ENCODE measurements at regions not wholly inside any gene's neighbourhood (a gene's known extent, or its start where the extent isn't known, plus 50 kb on each side); places are given as distances from the start of the nearest gene placed in this dataset.

DNA sequence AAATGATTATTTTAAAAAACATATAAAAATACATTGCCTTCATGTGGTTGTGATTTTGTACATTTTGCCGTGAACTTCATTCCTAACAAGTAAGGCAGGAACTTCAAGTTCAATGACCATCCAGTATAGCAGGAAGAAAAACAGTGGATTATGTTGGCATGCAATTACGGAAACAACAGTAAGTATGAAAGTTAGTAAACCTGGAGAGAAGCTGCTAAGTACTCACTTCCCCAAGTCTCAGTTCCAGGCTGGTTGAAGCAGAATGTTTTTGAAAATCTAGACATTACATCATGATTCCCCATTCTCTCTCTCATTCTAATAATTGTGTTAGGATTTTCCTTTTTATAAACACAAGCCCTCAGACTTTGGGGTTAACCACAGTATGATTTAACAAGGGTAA, 987.1 kb upstream of the KLHL29 start:
- ChIA-PET POLR2A (no interaction called here), CTCF (no interaction called here)
- H3K9me3 ChIP-seq: no peaks in the 10 kb centered on the region
- no peak for TF ChIP-seq NR3C1 (IDR thresholded peaks at IDR 0.05)
- TF ChIP-seq CHD2 (IDR thresholded peaks at IDR 0.05; ENCODE audit: low read length, partially characterized antibody): no peak
- TF ChIP-seq FOSB (CRISPR knock-in tag; IDR thresholded peaks at IDR 0.05): no peak
- TF ChIP-seq, protein P1, sequence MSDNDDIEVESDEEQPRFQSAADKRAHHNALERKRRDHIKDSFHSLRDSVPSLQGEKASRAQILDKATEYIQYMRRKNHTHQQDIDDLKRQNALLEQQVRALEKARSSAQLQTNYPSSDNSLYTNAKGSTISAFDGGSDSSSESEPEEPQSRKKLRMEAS (IDR thresholded peaks at IDR 0.05): no peak
- no peak for TF ChIP-seq POLR2A (IDR thresholded peaks at IDR 0.05; ENCODE audit: low read length)
- TF ChIP-seq SREBF2 (IDR thresholded peaks at IDR 0.05): no peak
- no peak for TF ChIP-seq MAZ (IDR thresholded peaks at IDR 0.05; ENCODE audit: borderline replicate concordance, low read depth, low read length)
- no peak for TF ChIP-seq PHF8 (IDR thresholded peaks at IDR 0.05; ENCODE audit: borderline replicate concordance, low read depth)
- TF ChIP-seq SMC3 (IDR thresholded peaks at IDR 0.05): no peak
- no peak for TF ChIP-seq ZC3H11A (IDR thresholded peaks at IDR 0.05)
- no peak for TF ChIP-seq HOXB13 (CRISPR knock-in tag; IDR thresholded peaks at IDR 0.05; ENCODE audit: low read depth)
- no peak for TF ChIP-seq NPAS2 (CRISPR knock-in tag; IDR thresholded peaks at IDR 0.05; ENCODE audit: borderline replicate concordance)
- no peak for TF ChIP-seq RARB (CRISPR knock-in tag; IDR thresholded peaks at IDR 0.05)
- no peak for TF ChIP-seq JUN (IDR thresholded peaks at IDR 0.05)
- TF ChIP-seq FOXS1 (CRISPR knock-in tag; IDR thresholded peaks at IDR 0.05): no peak
- TF ChIP-seq TFCP2L1 (CRISPR knock-in tag; IDR thresholded peaks at IDR 0.05): no peak
- no peak for TF ChIP-seq USF2 (IDR thresholded peaks at IDR 0.05)
- TF ChIP-seq KDM1A (IDR thresholded peaks at IDR 0.05; ENCODE audit: low read depth): no peak
- no peak for TF ChIP-seq PBX3 (IDR thresholded peaks at IDR 0.05)
- WGBS (ENCODE audit: missing lambda C conversion rate): 1% methylated on average over 2 of the region's 2 CpGs
- no peak for ATAC-seq
- H3K4me3 ChIP-seq: no peak overlapping the region
- no peak for DNase-seq (ENCODE audit: low read depth in 1 of 2, low spot score in 1 of 2)
- H3K27ac ChIP-seq: no peak overlapping the region
- no peaks in the 10 kb centered on the region for H3K4me1 ChIP-seq
- no peak for FAIRE-seq
- no peak overlapping the region for H3K4me2 ChIP-seq

- no peak for FAIRE-seq
- DNase-seq (ENCODE audit: low read depth in 1 of 2, low spot score in 1 of 2): no peak
- Histone ChIP-seq H3K4me1 (no peaks in the 10 kb centered on the region), H3K4me2 (no peak overlapping the region), H3K9me3 (no peaks in the 10 kb centered on the region), H3K27ac (no peak overlapping the region), H3K4me3 (no peak overlapping the region)
- ChIA-PET CTCF (no interaction called here), POLR2A (no interaction called here)
- ATAC-seq: no peak
- 17% methylated on average over 1 of the region's 1 CpG for WGBS (ENCODE audit: missing lambda C conversion rate)
- no peak for TF ChIP-seq HES2 (IDR thresholded peaks at IDR 0.05)
- no peak for TF ChIP-seq REST (IDR thresholded peaks at IDR 0.05)
- TF ChIP-seq SMC3 (IDR thresholded peaks at IDR 0.05): no peak
- no peak for TF ChIP-seq PBX3 (IDR thresholded peaks at IDR 0.05)
- no peak for TF ChIP-seq HOXB5 (CRISPR knock-in tag; IDR thresholded peaks at IDR 0.05)
- TF ChIP-seq, protein P2, sequence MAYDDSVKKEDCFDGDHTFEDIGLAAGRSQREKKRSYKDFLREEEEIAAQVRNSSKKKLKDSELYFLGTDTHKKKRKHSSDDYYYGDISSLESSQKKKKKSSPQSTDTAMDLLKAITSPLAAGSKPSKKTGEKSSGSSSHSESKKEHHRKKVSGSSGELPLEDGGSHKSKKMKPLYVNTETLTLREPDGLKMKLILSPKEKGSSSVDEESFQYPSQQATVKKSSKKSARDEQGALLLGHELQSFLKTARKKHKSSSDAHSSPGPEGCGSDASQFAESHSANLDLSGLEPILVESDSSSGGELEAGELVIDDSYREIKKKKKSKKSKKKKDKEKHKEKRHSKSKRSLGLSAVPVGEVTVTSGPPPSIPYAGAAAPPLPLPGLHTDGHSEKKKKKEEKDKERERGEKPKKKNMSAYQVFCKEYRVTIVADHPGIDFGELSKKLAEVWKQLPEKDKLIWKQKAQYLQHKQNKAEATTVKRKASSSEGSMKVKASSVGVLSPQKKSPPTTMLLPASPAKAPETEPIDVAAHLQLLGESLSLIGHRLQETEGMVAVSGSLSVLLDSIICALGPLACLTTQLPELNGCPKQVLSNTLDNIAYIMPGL (CRISPR knock-in tag; IDR thresholded peaks at IDR 0.05; ENCODE audit: borderline replicate concordance): no peak
Observed at GRCh38 chr2:22403748-22404147, 981.2 kb upstream of the KLHL29 start.
